IMR-90 (cell line): ENCODE measurements at regions not wholly inside any gene's neighbourhood (a gene's known extent, or its start where the extent isn't known, plus 50 kb on each side); places are given as distances from the start of the nearest gene placed in this dataset.

Experiments used
- ATAC-seq: fragments of 200-7000 bp; cut with Tn5 transposase; 2 replicates; pipeline ENCODE4 v1.9.1; 2020; ENCODE audit warnings: low read depth, mild to moderate bottlenecking, moderate library complexity
- BruUV-seq: library from RNA; stranded (reverse); fragments of 400-500 nt; replicated peaks from 2 replicates; lab custom pipeline; 2021; lab: Mats Ljungman, UMichigan
- CTCF ChIA-PET: fragments of 300-600 bp; formaldehyde crosslinking; extraction: SDS; loops from one replicate; lab custom pipeline; 2021; ENCODE audit warnings: antibody characterized with exemption; lab: Yijun Ruan, JAX
- POLR2A ChIA-PET: fragments of 300-600 bp; sonication (Branson Sonifier 250); formaldehyde crosslinking; loops from one replicate; lab custom pipeline; 2022; ENCODE audit warnings: antibody characterized with exemption; ENCODE audit not compliant: unreplicated experiment; lab: Charles Lee
- DNase-seq: peaks from one replicate; pipeline ENCODE4 v3.0.0; 2013
- H2AFZ ChIP-seq: replicated peaks from 2 replicates; pipeline ENCODE3; 2013; ENCODE audit warnings: low read length, mild to moderate bottlenecking; ENCODE audit not compliant: poor library complexity
- H2AK5ac ChIP-seq: 2 replicates; pipeline ENCODE4 v1.6.1; 2013; ENCODE audit warnings: low read depth, low read length, inconsistent platforms
- H2AK9ac ChIP-seq: replicated peaks from 2 replicates; pipeline ENCODE3; 2013; ENCODE audit warnings: mild to moderate bottlenecking, low read depth, low read length, moderate library complexity; ENCODE audit not compliant: poor library complexity
- H2BK120ac ChIP-seq: 2 replicates; pipeline ENCODE4 v1.6.1; 2013; ENCODE audit warnings: low read depth, low read length, inconsistent platforms
- H2BK15ac ChIP-seq: 3 replicates; pipeline ENCODE4 v1.6.1; 2013; ENCODE audit warnings: low read depth, low read length, inconsistent platforms
- H2BK20ac ChIP-seq: 2 replicates; pipeline ENCODE4 v1.6.1; 2013; ENCODE audit warnings: low read depth, mild to moderate bottlenecking, inconsistent platforms, low read length, moderate library complexity
- H2BK5ac ChIP-seq: 2 replicates; pipeline ENCODE4 v1.6.1; 2013; ENCODE audit warnings: mild to moderate bottlenecking, low read depth, low read length, inconsistent platforms; ENCODE audit not compliant: poor library complexity, severe bottlenecking
- H3K14ac ChIP-seq: replicated peaks from 2 replicates; pipeline ENCODE4 v1.6.1; 2013; ENCODE audit warnings: low read depth, low read length, inconsistent platforms
- H3K18ac ChIP-seq: 2 replicates; pipeline ENCODE4 v1.6.1; 2013; ENCODE audit warnings: low read depth, low read length, control low read depth
- H3K23ac ChIP-seq: 2 replicates; pipeline ENCODE4 v1.6.1; 2013; ENCODE audit warnings: low read depth, low read length, inconsistent platforms
- H3K27ac ChIP-seq: 2 replicates; pipeline ENCODE4 v1.5.1; 2013; ENCODE audit warnings: mild to moderate bottlenecking, control low read depth, low read length; ENCODE audit not compliant: insufficient read depth
- H3K27me3 ChIP-seq: 2 replicates; pipeline ENCODE4 v1.6.1; 2013; ENCODE audit warnings: low read length; ENCODE audit not compliant: control insufficient read depth, insufficient read depth
- H3K36me3 ChIP-seq: 2 replicates; pipeline ENCODE4 v1.6.1; 2013; ENCODE audit warnings: low read length, mixed read lengths; ENCODE audit not compliant: control insufficient read depth, insufficient read depth
- H3K4ac ChIP-seq: 2 replicates; pipeline ENCODE4 v1.6.1; 2013; ENCODE audit warnings: low read depth, low read length, inconsistent platforms
- H3K4me1 ChIP-seq: 2 replicates; pipeline ENCODE4 v1.6.1; 2013; ENCODE audit warnings: low read length, mixed read lengths; ENCODE audit not compliant: control insufficient read depth, insufficient read depth
- H3K4me2 ChIP-seq: 2 replicates; pipeline ENCODE4 v1.6.1; 2013; ENCODE audit warnings: low read depth, mild to moderate bottlenecking, control low read depth, low read length, moderate library complexity
- H3K4me3 ChIP-seq: 2 replicates; pipeline ENCODE4 v1.5.1; 2013; ENCODE audit warnings: low read depth, mild to moderate bottlenecking, control low read depth, low read length, moderate library complexity; ENCODE audit not compliant: insufficient read depth
- H3K56ac ChIP-seq: 2 replicates; pipeline ENCODE4 v1.6.1; 2013; ENCODE audit warnings: low read length, inconsistent platforms; ENCODE audit not compliant: insufficient read depth; ENCODE audit errors: extremely low read depth
- H3K79me1 ChIP-seq, 2 experiments: 2 replicates each; pipeline ENCODE4 v1.6.1; 2013; ENCODE audit warnings: low read length in 2 of 2, inconsistent platforms in 1 of 2, low read depth in 1 of 2
- H3K9ac ChIP-seq: 2 replicates; pipeline ENCODE4 v1.6.1; 2013; ENCODE audit warnings: low read depth, low read length, control low read depth
- H3K9me1 ChIP-seq: 2 replicates; pipeline ENCODE4 v1.6.1; 2013; ENCODE audit warnings: low read length, inconsistent platforms; ENCODE audit not compliant: insufficient read depth
- H3K9me3 ChIP-seq: 2 replicates; pipeline ENCODE4 v1.6.1; 2013; ENCODE audit warnings: low read length; ENCODE audit not compliant: control insufficient read depth, insufficient read depth
- H4K20me1 ChIP-seq: 2 replicates; pipeline ENCODE4 v1.6.1; 2013; ENCODE audit warnings: low read length, inconsistent platforms; ENCODE audit not compliant: insufficient read depth
- H4K5ac ChIP-seq: 2 replicates; pipeline ENCODE4 v1.6.1; 2013; ENCODE audit warnings: mild to moderate bottlenecking, low read depth, low read length, control low read depth
- H4K8ac ChIP-seq, 2 experiments: 2 replicates each; pipeline ENCODE4 v1.6.1; 2013; ENCODE audit warnings: low read depth in 2 of 2, low read length in 2 of 2, control low read depth in 1 of 2, inconsistent platforms in 1 of 2
- H4K91ac ChIP-seq: 2 replicates; pipeline ENCODE4 v1.6.1; 2013; ENCODE audit warnings: low read depth, low read length, inconsistent platforms; ENCODE audit not compliant: insufficient read depth
- BHLHE40 ChIP-seq: fragments of 150-350 bp; IDR thresholded peaks from 2 replicates; pipeline ENCODE4 v1.6.1; 2016; ENCODE audit warnings: mild to moderate bottlenecking, low read depth, low read length
- CEBPB ChIP-seq: IDR thresholded peaks from 2 replicates; pipeline ENCODE4 v1.6.1; 2012; ENCODE audit warnings: low read depth, low read length, improper control_type of control experiment
- CTCF ChIP-seq: conservative IDR thresholded peaks from 2 replicates; pipeline ENCODE4 v1.5.1; 2012; ENCODE audit warnings: mild to moderate bottlenecking, low read depth, low read length, improper control_type of control experiment
- FOS ChIP-seq: fragments of 150-350 bp; IDR thresholded peaks from 2 replicates; pipeline ENCODE4 v1.6.1; 2016; ENCODE audit warnings: low read depth, low read length
- MAFK ChIP-seq: IDR thresholded peaks from 2 replicates; pipeline ENCODE4 v1.6.1; 2012; ENCODE audit warnings: low read depth, low read length, improper control_type of control experiment
- MXI1 ChIP-seq: IDR thresholded peaks from 2 replicates; pipeline ENCODE4 v1.6.1; 2012; ENCODE audit warnings: low read depth, mild to moderate bottlenecking, low read length, moderate library complexity, borderline replicate concordance
- NFE2L2 ChIP-seq: fragments of 150-350 bp; IDR thresholded peaks from 2 replicates; pipeline ENCODE4 v1.6.1; 2016; ENCODE audit warnings: low read depth, mild to moderate bottlenecking, low read length
- POLR2A ChIP-seq: IDR thresholded peaks from 2 replicates; pipeline ENCODE4 v1.6.1; 2012; ENCODE audit warnings: mild to moderate bottlenecking, low read depth, low read length
- RAD21 ChIP-seq: IDR thresholded peaks from 2 replicates; pipeline ENCODE4 v1.6.1; 2012; ENCODE audit warnings: low read length, improper control_type of control experiment
- RCOR1 ChIP-seq: IDR thresholded peaks from 2 replicates; pipeline ENCODE4 v1.6.1; 2012; ENCODE audit warnings: mild to moderate bottlenecking, low read length, improper control_type of control experiment; ENCODE audit not compliant: insufficient replicate concordance
- WGBS, 2 experiments: methylation state at CpG; one replicate each; pipeline versions ENCODE4 v1.1.5 to v1.1.7; 2013; ENCODE audit warnings: missing lambda C conversion rate in 2 of 2; ENCODE audit not compliant: insufficient read length in 1 of 2; ENCODE audit errors: extremely low coverage in 2 of 2; 5-methylcytosine and 5-hydroxymethylcytosine counted together
- dilution Hi-C: fragments of 300-500 bp; cut with HindIII; formaldehyde crosslinking; loops from one replicate; pipeline ENCODE4 v1.14.3; 2018; ENCODE audit warnings: low sequenced_read_pairs; ENCODE audit not compliant: unreplicated experiment
- in situ Hi-C: fragments of 300-500 bp; cut with MboI; formaldehyde crosslinking; loops from 3 replicates; pipeline ENCODE4 v1.14.3; 2019; ENCODE audit warnings: low sequenced_read_pairs, inconsistent platforms, mixed read lengths
- intact Hi-C: fragments of 100-400 bp; cut with micrococcal nuclease; formaldehyde crosslinking; loops from 2 replicates; pipeline ENCODE4 v1.10.0; 2022

GRCh38 chr5:74131250-74131649 lies 505.3 kb downstream of the ARHGEF28 start:
- Histone ChIP-seq H3K36me3 (no peaks in the 10 kb centered on the region), H3K9me1 (peaks cover 4% of the 10 kb centered on the region; the same call in 1 of the 2 replicates), H3K27me3 (peaks cover 5% of the 10 kb centered on the region), H3K4me2 (no peak overlapping the region), H2AK9ac (no peak overlapping the region), H3K56ac (no peak overlapping the region), H2BK20ac (no peak overlapping the region), H4K91ac (no peak overlapping the region), H3K23ac (no peak overlapping the region), H3K4me3 (no peak overlapping the region), H3K18ac (no peak overlapping the region), H2AFZ (no peak overlapping the region), H2BK5ac (no peak overlapping the region), H4K20me1 (no peaks in the 10 kb centered on the region), H4K5ac (no peak overlapping the region), H3K27ac (no peak overlapping the region), H3K9ac (no peak overlapping the region), H2BK120ac (no peak overlapping the region), H2BK15ac (no peak overlapping the region), H4K8ac (no peak overlapping the region), H3K9me3 (no peaks in the 10 kb centered on the region), H3K14ac (no peak overlapping the region), H2AK5ac (no peak overlapping the region), H3K4ac (no peak overlapping the region), H3K79me1 (no peaks in the 10 kb centered on the region), H3K4me1 (no peaks in the 10 kb centered on the region; the same call in none of the 2 replicates)
- ChIA-PET CTCF (interaction anchor here (0.6 kb wide), 1 partner anchor 495 kb away, joined by 4 read pairs; no protein-coding TSS in a partner anchor), POLR2A (no interaction called here)
- no CpG with 5 or more reads among the region's 2 CpGs for WGBS, 2 experiments
- no TSS peak for BruUV-seq
- intact Hi-C loops, result no loop called here
- TF ChIP-seq NFE2L2 (no peak), FOS (no peak), RAD21 (no peak), MXI1 (no peak), BHLHE40 (no peak), POLR2A (no peak), CTCF (no peak), CEBPB (no peak), RCOR1 (no peak), MAFK (no peak)
- in situ Hi-C loops, result no loop called here
- dilution Hi-C loops, result no loop called here
- no peak for ATAC-seq
- no peak for DNase-seq
